GM18870 (cell line): ENCODE measurements at regions not wholly inside any gene's neighbourhood (a gene's known extent, or its start where the extent isn't known, plus 50 kb on each side); places are given as distances from the start of the nearest gene placed in this dataset.

Experiments used
- ATAC-seq: cut with Tn5 transposase; IDR thresholded peaks from one replicate; pipeline ENCODE4 v1.9.1; 2021; ENCODE audit warnings: moderate library complexity; ENCODE audit not compliant: unreplicated experiment

DNA sequence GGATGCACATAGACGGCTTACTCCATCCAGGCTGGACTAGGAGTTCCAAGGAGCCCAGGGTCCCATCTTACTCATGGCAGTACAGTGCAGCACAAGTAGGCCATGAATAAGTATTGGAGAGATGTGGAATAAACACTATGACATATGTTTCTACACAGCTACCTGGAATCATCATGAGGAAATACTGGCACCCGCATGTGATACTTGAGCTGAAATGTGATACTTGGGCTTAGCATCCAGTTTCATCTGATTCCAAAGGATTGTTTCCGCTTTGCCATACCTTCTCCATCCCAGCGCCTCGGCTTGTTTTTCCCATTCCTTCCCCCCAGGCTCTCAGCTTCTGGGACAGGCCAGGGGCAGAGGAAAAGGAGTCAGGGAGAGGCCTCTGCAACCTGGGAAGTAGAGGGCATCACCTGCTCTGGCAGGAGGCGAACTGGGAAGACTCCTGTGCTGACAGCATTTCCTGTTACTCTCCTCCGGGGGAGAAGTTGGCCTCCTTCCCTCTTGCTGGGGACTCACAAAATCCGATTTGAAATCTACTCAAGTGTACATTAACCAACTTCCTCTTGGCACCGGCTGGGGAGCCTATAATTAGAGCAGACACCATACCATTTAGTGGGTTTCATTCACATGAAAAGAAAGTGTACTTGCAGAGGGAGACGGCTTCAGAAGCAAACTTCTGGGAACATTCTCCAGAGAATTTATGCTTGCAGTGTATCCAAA lies 187.8 kb downstream of the MIAT start:
- ATAC-seq: no peak

DNA sequence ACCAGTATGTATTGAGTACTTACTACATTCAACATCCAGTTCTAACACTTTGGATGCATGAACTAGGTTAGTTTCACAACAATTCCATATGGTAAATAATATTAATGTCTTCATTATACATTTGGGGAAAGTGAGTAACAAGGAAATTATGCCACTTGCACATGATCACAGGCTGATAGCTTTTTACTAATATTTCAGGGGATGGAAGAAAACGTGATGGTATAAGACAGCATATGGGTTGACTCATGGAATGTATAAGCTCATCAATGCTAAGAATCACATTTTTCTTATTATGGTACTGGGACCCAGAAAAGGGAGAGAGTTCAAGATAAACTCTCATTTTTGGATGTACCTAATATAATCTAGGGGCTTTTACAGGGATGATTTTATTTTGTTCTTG lies 188.7 kb downstream of the MIAT start:
- no peak for ATAC-seq

GRCh38 chr22:26846645-26847044 lies 189.3 kb downstream of the MIAT start:
- peak; percentile 63 for ATAC-seq

- ATAC-seq: no peak
These were observed 189.7 kb downstream of the MIAT start for GRCh38 chr22:26847046-26847445.

DNA sequence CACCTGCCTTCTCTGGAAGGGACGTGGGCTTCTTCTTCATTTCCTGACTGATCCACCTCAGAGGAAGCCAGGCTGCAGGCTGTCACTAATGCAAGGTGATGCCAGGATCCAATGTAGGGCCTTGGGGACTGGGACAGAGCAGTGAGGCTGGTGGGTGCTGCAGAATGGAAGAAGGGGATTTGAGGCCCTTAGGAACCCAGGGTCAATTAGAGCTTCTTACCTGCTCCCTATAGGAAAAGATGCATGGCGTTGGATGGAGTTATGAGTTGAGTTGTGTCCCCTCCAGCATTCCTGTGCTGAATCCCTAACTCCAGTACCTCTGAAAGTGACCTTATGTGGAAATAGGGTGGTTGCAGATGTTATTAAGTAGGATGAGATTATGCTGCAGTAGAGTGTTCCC lies 190.4 kb downstream of the MIAT start:
- ATAC-seq: no peak

DNA sequence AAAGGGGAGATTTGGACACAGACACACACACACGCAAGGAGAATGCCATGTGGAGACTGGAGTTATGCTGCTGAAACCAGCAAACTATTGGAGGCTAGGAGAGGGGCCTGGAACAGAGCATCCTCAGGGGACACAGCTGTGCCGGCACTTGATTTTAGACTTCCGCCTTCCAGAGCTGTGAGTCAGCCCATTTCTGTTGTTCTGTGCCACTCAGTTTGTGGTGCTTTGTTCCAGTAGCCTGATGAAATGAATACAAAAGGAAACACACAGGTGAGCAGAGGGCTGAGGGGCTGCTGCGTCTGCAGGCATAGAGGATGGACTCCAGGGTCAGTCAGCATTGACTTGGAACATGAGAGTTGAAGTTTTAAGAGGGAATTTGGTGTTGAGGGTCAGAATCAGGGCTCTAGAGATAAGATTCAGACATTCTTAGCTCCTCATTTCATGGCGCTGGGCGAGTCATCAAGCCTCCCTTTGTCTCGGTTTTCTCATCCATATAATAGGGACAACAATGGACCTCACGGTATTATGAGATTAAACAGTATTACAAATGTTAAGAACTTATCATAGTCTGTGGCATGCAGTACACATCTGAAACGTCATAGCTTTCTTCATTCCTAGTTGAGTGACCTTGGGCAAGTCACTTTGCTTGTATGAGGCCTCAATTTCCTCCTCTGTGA lies 191.0 kb downstream of the MIAT start:
- ATAC-seq: no peak

DNA sequence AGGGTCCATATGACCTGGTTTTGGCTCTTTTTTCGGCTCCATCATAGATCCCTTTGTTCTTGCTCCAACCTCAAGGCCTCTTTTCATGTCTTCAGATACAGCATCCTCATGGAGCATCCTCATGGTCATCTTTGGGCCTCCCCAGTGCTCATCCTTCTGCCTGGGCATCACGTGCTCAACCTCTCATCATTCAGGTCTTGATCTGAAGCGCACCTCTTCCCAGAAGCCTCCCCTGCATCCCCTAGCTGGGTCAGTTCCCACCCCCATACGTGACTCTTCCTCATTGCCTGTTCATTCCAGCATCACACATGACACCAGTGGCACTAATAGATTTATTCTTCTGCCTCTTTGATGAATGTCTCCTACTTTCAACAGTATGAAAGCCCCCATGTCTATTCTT lies 192.2 kb downstream of the MIAT start:
- ATAC-seq: no peak

DNA sequence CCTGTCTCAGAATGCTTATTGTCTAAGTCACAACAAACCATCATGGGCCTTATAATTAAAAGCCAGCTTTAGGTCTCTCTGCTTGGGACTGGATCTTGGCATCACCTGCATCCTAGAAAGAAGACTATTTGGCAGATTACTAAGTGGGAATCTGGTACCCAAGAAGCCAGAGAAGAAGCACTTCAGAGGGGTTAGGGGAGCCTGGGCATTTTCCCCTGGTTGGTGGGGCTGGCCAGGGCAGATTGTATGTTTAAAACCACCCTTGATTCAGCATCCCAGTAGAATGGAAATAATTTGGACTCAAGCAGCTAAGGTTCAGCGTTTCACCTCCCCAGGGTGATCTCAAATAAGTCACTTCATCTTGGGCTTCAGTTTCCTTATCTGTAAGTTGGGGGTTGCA lies 193.7 kb downstream of the MIAT start:
- ATAC-seq: no peak

DNA sequence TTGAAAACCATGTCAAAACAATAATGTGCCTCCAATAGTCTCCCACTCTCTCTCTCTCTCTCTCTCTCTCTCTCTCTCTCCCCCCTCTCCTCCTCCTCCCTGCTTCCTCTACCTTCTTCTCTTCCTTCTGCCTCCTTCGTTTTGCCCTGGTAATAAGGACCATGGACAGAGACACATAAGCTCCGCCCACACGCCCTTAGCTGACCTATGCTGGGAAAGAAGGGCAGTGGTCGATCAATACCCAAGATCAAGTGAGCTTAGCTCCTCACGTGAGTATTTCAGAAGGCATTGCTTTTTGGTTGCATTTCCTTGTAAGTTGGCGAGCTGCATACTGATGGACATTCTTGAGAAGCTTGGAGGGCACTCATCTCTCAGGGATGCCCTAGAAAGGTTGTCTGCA lies 194.8 kb downstream of the MIAT start:
- no peak for ATAC-seq

GRCh38 chr22:26853071-26853470 lies 195.7 kb downstream of the MIAT start:
- no peak for ATAC-seq

GRCh38 chr22:26853495-26853894 lies 196.1 kb downstream of the MIAT start:
- no peak for ATAC-seq

DNA sequence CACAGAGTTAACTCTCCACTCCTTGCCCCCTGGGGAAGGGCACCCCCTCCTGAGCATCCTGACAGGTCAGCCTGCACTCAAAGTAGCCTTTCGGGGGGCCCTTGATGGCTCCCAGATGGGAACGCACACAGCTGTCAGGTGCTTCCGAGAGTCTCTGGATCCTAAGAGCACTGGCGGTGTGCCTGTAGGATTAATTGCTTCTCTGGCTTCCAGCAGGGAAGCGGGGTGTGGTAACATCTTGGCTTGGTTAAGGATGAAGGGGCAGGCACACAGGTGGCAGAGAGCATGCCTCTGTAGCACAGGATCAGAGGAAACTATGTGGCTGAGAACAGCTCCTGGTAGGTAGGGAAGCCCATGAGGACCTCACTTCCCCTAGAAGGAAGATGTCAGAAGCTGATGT lies 199.8 kb downstream of the MIAT start:
- ATAC-seq: no peak

GRCh38 chr22:26860301-26860700 lies 202.9 kb downstream of the MIAT start:
- no peak for ATAC-seq

- ATAC-seq: no peak
These were observed 207.6 kb downstream of the MIAT start for GRCh38 chr22:26865021-26865420.

DNA sequence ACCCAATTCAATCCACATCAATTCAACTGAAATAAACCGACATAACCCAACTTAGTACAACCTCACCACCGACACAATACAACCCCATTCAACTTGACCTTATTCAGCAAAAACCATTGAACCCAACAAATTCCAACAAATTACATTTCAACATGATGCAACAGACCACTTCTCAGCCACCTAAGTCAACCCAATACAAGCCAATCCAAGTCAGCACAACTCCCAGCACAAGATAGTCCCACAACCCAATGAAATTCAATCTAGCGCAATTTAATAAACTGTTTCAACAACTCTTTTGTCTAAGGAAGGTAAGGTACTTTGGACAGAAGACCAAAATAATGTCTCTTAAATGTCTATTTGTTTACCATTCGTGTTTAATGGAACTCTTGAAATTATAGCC lies 226.0 kb downstream of the MIAT start:
- no peak for ATAC-seq

DNA sequence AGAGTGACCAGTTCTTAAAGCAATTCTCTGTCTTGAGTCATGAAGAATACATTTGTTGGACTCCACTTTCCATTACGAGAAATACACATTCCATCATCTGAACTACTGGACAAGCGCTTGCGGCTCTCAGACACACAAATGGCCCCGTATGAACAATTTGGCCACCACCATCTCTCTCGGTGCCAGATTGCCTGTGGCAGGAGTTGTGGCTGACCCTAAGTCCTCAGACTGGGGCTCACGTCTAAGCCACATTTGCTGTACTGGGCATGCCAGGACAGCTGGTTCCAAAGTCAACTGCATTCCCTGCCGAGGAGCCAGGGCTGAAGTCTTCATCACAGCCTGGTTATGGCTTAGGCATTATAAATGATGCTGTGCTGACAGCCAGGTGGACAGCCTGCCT lies 227.5 kb downstream of the MIAT start:
- ATAC-seq: no peak

GRCh38 chr22:26885441-26886261 lies 228.3 kb downstream of the MIAT start:
- no peak for ATAC-seq

DNA sequence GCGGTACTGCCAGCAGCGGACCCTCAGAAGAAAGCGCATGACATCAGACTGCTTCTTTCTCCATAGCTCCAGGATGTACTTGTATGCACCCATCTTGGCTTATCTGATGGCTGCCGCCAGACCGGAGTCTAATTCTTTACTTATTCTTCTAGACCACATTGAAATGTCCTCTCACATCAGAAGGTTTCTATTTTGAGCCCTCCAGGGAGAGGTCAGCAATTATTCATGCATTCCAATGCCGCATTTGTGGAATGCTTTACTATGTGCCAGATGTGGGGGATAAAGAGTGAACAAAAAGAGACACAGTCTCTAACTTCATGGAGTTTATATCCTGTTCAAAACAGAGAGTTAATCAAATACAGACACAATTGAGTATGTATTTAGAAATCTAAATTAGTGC lies 230.1 kb downstream of the MIAT start:
- no peak for ATAC-seq

DNA sequence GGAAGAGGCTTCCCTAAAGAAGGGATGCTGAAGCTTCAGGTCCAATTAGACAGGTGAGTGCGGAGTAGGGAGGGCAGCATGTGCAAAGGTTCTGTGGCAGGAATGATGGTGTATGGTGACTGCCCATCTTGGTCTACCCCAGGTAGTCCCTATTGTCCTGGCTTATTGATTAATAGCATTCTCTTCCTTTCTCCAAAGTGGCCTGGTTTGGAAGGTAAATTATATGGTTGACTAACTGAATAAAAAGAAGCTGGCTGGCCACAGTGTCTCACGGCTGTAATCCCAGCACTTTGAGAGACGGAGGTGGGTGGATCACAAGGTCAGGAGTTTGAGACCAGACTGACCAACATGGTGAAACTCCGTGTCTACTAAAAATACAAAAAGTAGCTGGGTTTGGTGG lies 230.5 kb downstream of the MIAT start:
- no peak for ATAC-seq

- ATAC-seq: no peak
These were observed 231.5 kb downstream of the MIAT start for GRCh38 chr22:26888887-26889286.

- ATAC-seq: no peak
These were observed 232.4 kb downstream of the MIAT start for GRCh38 chr22:26889802-26890201.

- ATAC-seq: no peak
These were observed 233.5 kb downstream of the MIAT start for GRCh38 chr22:26890870-26891269.
